ENCODE measurements at regions not wholly inside any gene's neighbourhood (a gene's known extent, or its start where the extent isn't known, plus 50 kb on each side); places are given as distances from the start of the nearest gene placed in this dataset.

- H3K36me3 Mint-ChIP-seq (ENCODE audit: low read depth), result no peaks in the 10 kb centered on the region
- no peak for ATAC-seq
- no peak overlapping the region for H3K27ac Mint-ChIP-seq
- POLR2A ChIA-PET, result no interaction called here
- H3K27me3 Mint-ChIP-seq, result no peaks in the 10 kb centered on the region
- no peak for DNase-seq
- intact Hi-C loops (cut with DNase I, micrococcal nuclease), result no loop called here
- CTCF ChIA-PET, result no interaction called here
- no peak overlapping the region for H3K4me3 Mint-ChIP-seq
- no peaks in the 10 kb centered on the region for H3K9me3 Mint-ChIP-seq (ENCODE audit: low read depth)
- H3K4me1 Mint-ChIP-seq, result no peaks in the 10 kb centered on the region
These were observed 185.8 kb upstream of the SOX5 start for GRCh38 chr12:24135158-24135850.

- ATAC-seq (no peak), DNase-seq (no peak)
- ChIA-PET POLR2A (no interaction called here), CTCF (interaction anchor here (0.7 to 1.2 kb wide), 2 partner anchors 24 to 140 kb away, joined by 3 read pairs; no protein-coding TSS in a partner anchor)
- H3K27ac Mint-ChIP-seq, result no peak overlapping the region
- no peak overlapping the region for H3K4me3 Mint-ChIP-seq
- no peaks in the 10 kb centered on the region for H3K27me3 Mint-ChIP-seq
- intact Hi-C loops (cut with DNase I, micrococcal nuclease), result no loop called here
- no peaks in the 10 kb centered on the region for H3K4me1 Mint-ChIP-seq
- H3K9me3 Mint-ChIP-seq (ENCODE audit: low read depth), result no peaks in the 10 kb centered on the region
- H3K36me3 Mint-ChIP-seq (ENCODE audit: low read depth), result no peaks in the 10 kb centered on the region
These were observed 184.6 kb upstream of the SOX5 start for GRCh38 chr12:24134092-24134491.

GRCh38 chr12:24133384-24133783 lies 183.9 kb upstream of the SOX5 start:
- ATAC-seq (no peak), DNase-seq (no peak)
- Mint-ChIP-seq H3K36me3 (ENCODE audit: low read depth) (no peaks in the 10 kb centered on the region), H3K27me3 (no peaks in the 10 kb centered on the region), H3K4me1 (no peaks in the 10 kb centered on the region), H3K9me3 (ENCODE audit: low read depth) (no peaks in the 10 kb centered on the region), H3K27ac (no peak overlapping the region), H3K4me3 (no peak overlapping the region)
- POLR2A ChIA-PET, result no interaction called here
- CTCF ChIA-PET, result interaction anchor here (0.7 to 1.2 kb wide), 2 partner anchors 24 to 139 kb away, joined by 3 read pairs; no protein-coding TSS in a partner anchor
- intact Hi-C loops (cut with DNase I, micrococcal nuclease), result no loop called here

- no peaks in the 10 kb centered on the region for H3K36me3 Mint-ChIP-seq (ENCODE audit: low read depth)
- no peak overlapping the region for H3K4me3 Mint-ChIP-seq
- no peaks in the 10 kb centered on the region for H3K27me3 Mint-ChIP-seq
- POLR2A ChIA-PET, result no interaction called here
- H3K9me3 Mint-ChIP-seq (ENCODE audit: low read depth), result no peaks in the 10 kb centered on the region
- ATAC-seq (no peak), DNase-seq (no peak)
- CTCF ChIA-PET, result no interaction called here
- intact Hi-C loops (cut with DNase I, micrococcal nuclease), result no loop called here
- no peak overlapping the region for H3K27ac Mint-ChIP-seq
- H3K4me1 Mint-ChIP-seq, result no peaks in the 10 kb centered on the region
These were observed 178.7 kb upstream of the SOX5 start for GRCh38 chr12:24127919-24128721.

GRCh38 chr12:24125280-24125679 lies 175.8 kb upstream of the SOX5 start:
- DNase-seq (no peak), ATAC-seq (no peak)
- ChIA-PET CTCF (interaction anchor here (0.5 kb wide), 1 partner anchor 16 kb away, joined by 3 read pairs; no protein-coding TSS in a partner anchor), POLR2A (no interaction called here)
- Mint-ChIP-seq H3K27ac (no peak overlapping the region), H3K9me3 (ENCODE audit: low read depth) (no peaks in the 10 kb centered on the region), H3K4me3 (no peak overlapping the region), H3K36me3 (ENCODE audit: low read depth) (no peaks in the 10 kb centered on the region), H3K27me3 (no peaks in the 10 kb centered on the region), H3K4me1 (no peaks in the 10 kb centered on the region)
- intact Hi-C loops (cut with DNase I, micrococcal nuclease), result no loop called here

GRCh38 chr12:24121911-24122310 lies 172.4 kb upstream of the SOX5 start:
- POLR2A ChIA-PET, result no interaction called here
- Mint-ChIP-seq H3K4me1 (no peaks in the 10 kb centered on the region), H3K27me3 (no peaks in the 10 kb centered on the region), H3K36me3 (ENCODE audit: low read depth) (no peaks in the 10 kb centered on the region), H3K9me3 (ENCODE audit: low read depth) (no peaks in the 10 kb centered on the region), H3K27ac (no peak overlapping the region), H3K4me3 (no peak overlapping the region)
- ATAC-seq (no peak), DNase-seq (no peak)
- CTCF ChIA-PET, result no interaction called here
- intact Hi-C loops (cut with DNase I, micrococcal nuclease), result no loop called here

- H3K9me3 Mint-ChIP-seq (ENCODE audit: low read depth), result no peaks in the 10 kb centered on the region
- intact Hi-C loops (cut with DNase I, micrococcal nuclease), result no loop called here
- no peak overlapping the region for H3K27ac Mint-ChIP-seq
- DNase-seq (no peak), ATAC-seq (no peak)
- no peaks in the 10 kb centered on the region for H3K4me1 Mint-ChIP-seq
- ChIA-PET CTCF (no interaction called here), POLR2A (no interaction called here)
- H3K4me3 Mint-ChIP-seq, result no peak overlapping the region
- H3K27me3 Mint-ChIP-seq, result no peaks in the 10 kb centered on the region
- no peaks in the 10 kb centered on the region for H3K36me3 Mint-ChIP-seq (ENCODE audit: low read depth)
These were observed 169.2 kb upstream of the SOX5 start for GRCh38 chr12:24118668-24119067.

- Mint-ChIP-seq H3K27me3 (no peaks in the 10 kb centered on the region), H3K36me3 (ENCODE audit: low read depth) (no peaks in the 10 kb centered on the region), H3K9me3 (ENCODE audit: low read depth) (no peaks in the 10 kb centered on the region), H3K4me1 (no peaks in the 10 kb centered on the region), H3K4me3 (no peak overlapping the region), H3K27ac (no peak overlapping the region)
- ATAC-seq (no peak), DNase-seq (no peak)
- intact Hi-C loops (cut with DNase I, micrococcal nuclease), result no loop called here
- POLR2A ChIA-PET, result no interaction called here
- CTCF ChIA-PET, result no interaction called here
These were observed 167.1 kb upstream of the SOX5 start for GRCh38 chr12:24116548-24116947.

GRCh38 chr12:24113701-24114100 lies 164.2 kb upstream of the SOX5 start:
- Mint-ChIP-seq H3K9me3 (ENCODE audit: low read depth) (no peaks in the 10 kb centered on the region), H3K27me3 (no peaks in the 10 kb centered on the region), H3K27ac (no peak overlapping the region), H3K4me3 (no peak overlapping the region), H3K36me3 (ENCODE audit: low read depth) (no peaks in the 10 kb centered on the region), H3K4me1 (no peaks in the 10 kb centered on the region)
- ATAC-seq (no peak), DNase-seq (no peak)
- POLR2A ChIA-PET, result no interaction called here
- CTCF ChIA-PET, result interaction anchor here (0.7 kb wide), 1 partner anchor 794 kb away, joined by 4 read pairs; no protein-coding TSS in a partner anchor
- intact Hi-C loops (cut with DNase I, micrococcal nuclease), result no loop called here

- no peak overlapping the region for H3K27ac Mint-ChIP-seq
- ATAC-seq (no peak), DNase-seq (no peak)
- no peaks in the 10 kb centered on the region for H3K36me3 Mint-ChIP-seq (ENCODE audit: low read depth)
- H3K9me3 Mint-ChIP-seq (ENCODE audit: low read depth), result no peaks in the 10 kb centered on the region
- no peak overlapping the region for H3K4me3 Mint-ChIP-seq
- POLR2A ChIA-PET, result no interaction called here
- intact Hi-C loops (cut with DNase I, micrococcal nuclease), result no loop called here
- CTCF ChIA-PET, result interaction anchor here (0.6 kb wide), 1 partner anchor 333 kb away, joined by 3 read pairs; no protein-coding TSS in a partner anchor
- no peaks in the 10 kb centered on the region for H3K4me1 Mint-ChIP-seq
- no peaks in the 10 kb centered on the region for H3K27me3 Mint-ChIP-seq
These were observed 162.1 kb upstream of the SOX5 start for GRCh38 chr12:24111616-24112015.

GRCh38 chr12:24111086-24111485 lies 161.6 kb upstream of the SOX5 start:
- Mint-ChIP-seq H3K4me1 (no peaks in the 10 kb centered on the region), H3K36me3 (ENCODE audit: low read depth) (no peaks in the 10 kb centered on the region), H3K27ac (no peak overlapping the region), H3K27me3 (no peaks in the 10 kb centered on the region), H3K4me3 (no peak overlapping the region), H3K9me3 (ENCODE audit: low read depth) (no peaks in the 10 kb centered on the region)
- DNase-seq (no peak), ATAC-seq (no peak)
- intact Hi-C loops (cut with DNase I, micrococcal nuclease), result no loop called here
- ChIA-PET CTCF (interaction anchor here (0.6 kb wide), 1 partner anchor 333 kb away, joined by 3 read pairs; no protein-coding TSS in a partner anchor), POLR2A (no interaction called here)
